ENCODE measurements at regions not wholly inside any gene's neighbourhood (a gene's known extent, or its start where the extent isn't known, plus 50 kb on each side); places are given as distances from the start of the nearest gene placed in this dataset.

DNA sequence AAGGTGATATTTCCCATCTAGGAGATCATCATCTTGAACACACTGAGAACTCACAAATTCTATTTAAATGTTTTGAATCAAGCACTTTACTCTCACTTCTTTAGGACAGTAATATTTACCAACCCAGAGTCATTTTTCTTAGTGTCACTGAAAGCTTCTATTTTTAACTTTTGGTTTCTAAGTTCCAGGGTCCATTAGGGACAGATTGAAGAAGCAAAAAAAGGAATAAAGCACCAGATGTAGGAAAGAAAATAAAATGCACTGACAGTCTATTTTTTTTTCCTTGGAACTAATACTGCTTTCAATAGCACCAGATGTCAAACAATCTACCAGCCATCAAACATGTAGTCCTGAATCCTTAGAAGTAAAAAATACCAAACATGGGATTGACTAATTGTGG, 526.7 kb upstream of the LRRN3 start:
- TF ChIP-seq, protein P1, sequence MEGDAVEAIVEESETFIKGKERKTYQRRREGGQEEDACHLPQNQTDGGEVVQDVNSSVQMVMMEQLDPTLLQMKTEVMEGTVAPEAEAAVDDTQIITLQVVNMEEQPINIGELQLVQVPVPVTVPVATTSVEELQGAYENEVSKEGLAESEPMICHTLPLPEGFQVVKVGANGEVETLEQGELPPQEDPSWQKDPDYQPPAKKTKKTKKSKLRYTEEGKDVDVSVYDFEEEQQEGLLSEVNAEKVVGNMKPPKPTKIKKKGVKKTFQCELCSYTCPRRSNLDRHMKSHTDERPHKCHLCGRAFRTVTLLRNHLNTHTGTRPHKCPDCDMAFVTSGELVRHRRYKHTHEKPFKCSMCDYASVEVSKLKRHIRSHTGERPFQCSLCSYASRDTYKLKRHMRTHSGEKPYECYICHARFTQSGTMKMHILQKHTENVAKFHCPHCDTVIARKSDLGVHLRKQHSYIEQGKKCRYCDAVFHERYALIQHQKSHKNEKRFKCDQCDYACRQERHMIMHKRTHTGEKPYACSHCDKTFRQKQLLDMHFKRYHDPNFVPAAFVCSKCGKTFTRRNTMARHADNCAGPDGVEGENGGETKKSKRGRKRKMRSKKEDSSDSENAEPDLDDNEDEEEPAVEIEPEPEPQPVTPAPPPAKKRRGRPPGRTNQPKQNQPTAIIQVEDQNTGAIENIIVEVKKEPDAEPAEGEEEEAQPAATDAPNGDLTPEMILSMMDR (IDR thresholded peaks at IDR 0.05) = no peak
- H3K27ac ChIP-seq = no peak overlapping the region
- H3K27me3 ChIP-seq (ENCODE audit: control insufficient read depth, insufficient read depth, low read length) = no peaks in the 10 kb centered on the region
- H3K4me3 ChIP-seq (ENCODE audit: low read depth, low read length) = no peak overlapping the region
- H3K9ac ChIP-seq = no peak overlapping the region
- H2AFZ ChIP-seq = no peak overlapping the region
- H3K4me2 ChIP-seq (ENCODE audit: low read length) = no peak overlapping the region
- no peaks in the 10 kb centered on the region for H3K79me2 ChIP-seq
- H3K36me3 ChIP-seq (ENCODE audit: control insufficient read depth, insufficient read depth, low read length) = no peaks in the 10 kb centered on the region
- H3K4me1 ChIP-seq = no peaks in the 10 kb centered on the region
- H3K9me3 ChIP-seq (ENCODE audit: control insufficient read depth, low read length) = no peaks in the 10 kb centered on the region

DNA sequence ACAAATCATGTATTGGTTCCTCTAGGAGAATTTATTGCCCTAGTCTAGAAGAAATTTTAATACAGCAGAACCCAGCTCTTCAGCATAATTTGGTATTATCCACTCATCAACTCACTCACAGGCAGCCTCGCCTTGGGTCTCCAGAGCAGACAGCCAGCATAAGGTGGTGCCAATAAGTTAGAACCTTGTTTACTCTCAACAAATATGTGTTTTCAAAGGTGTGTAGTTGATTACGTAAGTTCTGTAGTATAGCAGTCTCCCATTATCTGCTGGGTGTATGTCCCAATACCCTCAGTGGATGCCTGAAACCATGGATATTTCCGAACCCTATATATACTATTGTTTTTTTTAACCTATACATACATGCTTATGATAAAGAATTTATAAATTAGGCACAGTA, 522.5 kb upstream of the LRRN3 start:
- Histone ChIP-seq H3K36me3 (ENCODE audit: control insufficient read depth, insufficient read depth, low read length) (no peaks in the 10 kb centered on the region), H3K4me3 (ENCODE audit: low read depth, low read length) (no peak overlapping the region), H3K79me2 (no peaks in the 10 kb centered on the region), H3K27ac (no peak overlapping the region), H3K4me1 (no peaks in the 10 kb centered on the region), H3K9me3 (ENCODE audit: control insufficient read depth, low read length) (no peaks in the 10 kb centered on the region), H3K4me2 (ENCODE audit: low read length) (no peak overlapping the region), H3K27me3 (ENCODE audit: control insufficient read depth, insufficient read depth, low read length) (no peaks in the 10 kb centered on the region), H2AFZ (no peak overlapping the region), H3K9ac (no peak overlapping the region)
- TF ChIP-seq, protein P1 (IDR thresholded peaks at IDR 0.05) = no peak

DNA sequence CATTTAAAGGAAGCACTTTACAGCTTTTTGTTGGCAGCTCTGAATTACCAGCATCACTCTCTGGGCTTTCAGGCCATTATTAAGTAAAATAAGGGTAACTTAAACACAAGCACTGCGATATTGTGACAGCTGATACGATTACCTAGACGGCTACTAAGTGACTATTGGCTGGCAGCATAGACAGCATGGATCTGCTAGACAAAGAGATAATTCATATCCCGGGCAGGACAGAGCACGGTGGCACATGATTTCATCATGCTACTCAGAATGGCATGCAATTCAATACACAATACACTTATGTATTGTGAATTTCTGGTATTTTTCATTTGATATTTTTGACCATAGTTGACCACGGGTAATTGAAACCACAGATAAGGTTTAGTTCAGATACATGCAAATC, 522.0 kb upstream of the LRRN3 start:
- Histone ChIP-seq H3K27me3 (ENCODE audit: control insufficient read depth, insufficient read depth, low read length) (no peaks in the 10 kb centered on the region), H3K4me1 (no peaks in the 10 kb centered on the region)

DNA sequence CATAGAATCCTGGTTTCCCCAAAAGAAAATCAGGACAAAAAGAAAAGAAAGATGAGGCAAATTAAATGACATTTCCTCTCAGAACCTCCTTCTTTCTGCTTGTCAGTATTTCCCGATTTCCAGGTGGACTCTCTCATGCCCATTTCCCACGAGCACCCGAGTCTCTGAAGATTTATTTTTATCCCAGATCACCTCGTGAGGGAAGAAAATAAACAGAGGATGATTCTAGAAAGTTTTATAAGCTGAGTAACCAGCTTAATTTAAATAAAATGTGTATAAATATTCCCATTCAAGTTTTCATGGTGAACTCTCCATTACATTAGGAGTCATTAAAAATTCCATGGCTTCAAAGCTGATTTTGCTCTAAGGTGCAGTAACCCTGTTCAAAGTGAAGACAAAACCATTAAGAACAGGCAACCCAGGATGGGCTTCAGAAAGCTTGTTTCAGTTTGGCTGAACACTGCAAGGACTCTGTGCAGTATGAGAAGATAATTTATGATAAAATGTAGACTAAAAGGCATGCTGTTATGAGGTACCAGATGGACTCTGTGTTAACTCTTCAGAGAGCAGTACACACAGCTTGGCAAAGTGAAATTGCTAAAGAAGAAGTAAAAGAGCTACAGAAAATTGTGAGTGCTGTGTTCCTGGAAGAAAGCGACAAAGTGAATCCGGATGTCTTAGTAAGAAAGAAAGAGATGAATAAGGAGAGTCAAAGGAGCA, 521.3 kb upstream of the LRRN3 start:
- Histone ChIP-seq H3K36me3 (ENCODE audit: control insufficient read depth, insufficient read depth, low read length) (no peaks in the 10 kb centered on the region), H2AFZ (no peak overlapping the region), H3K4me1 (no peaks in the 10 kb centered on the region), H3K79me2 (no peaks in the 10 kb centered on the region), H3K27me3 (ENCODE audit: control insufficient read depth, insufficient read depth, low read length) (no peaks in the 10 kb centered on the region), H3K4me3 (ENCODE audit: low read depth, low read length) (no peak overlapping the region), H3K27ac (no peak overlapping the region), H3K9ac (no peak overlapping the region), H3K4me2 (ENCODE audit: low read length) (no peak overlapping the region), H3K9me3 (ENCODE audit: control insufficient read depth, low read length) (no peaks in the 10 kb centered on the region)
- TF ChIP-seq, protein P1 (IDR thresholded peaks at IDR 0.05) = no peak

More for the DNA sequence above, 522.0 kb upstream of the LRRN3 start:
- Histone ChIP-seq H2AFZ (no peak overlapping the region), H3K4me3 (ENCODE audit: low read depth, low read length) (no peak overlapping the region), H3K9me3 (ENCODE audit: control insufficient read depth, low read length) (no peaks in the 10 kb centered on the region), H3K27ac (no peak overlapping the region), H3K9ac (no peak overlapping the region), H3K4me2 (ENCODE audit: low read length) (no peak overlapping the region), H3K79me2 (no peaks in the 10 kb centered on the region), H3K36me3 (ENCODE audit: control insufficient read depth, insufficient read depth, low read length) (no peaks in the 10 kb centered on the region)
- TF ChIP-seq, protein P1 (IDR thresholded peaks at IDR 0.05) = no peak
